IPS-NIHi7 (cell line): ENCODE measurements at regions not wholly inside any gene's neighbourhood (a gene's known extent, or its start where the extent isn't known, plus 50 kb on each side); places are given as distances from the start of the nearest gene placed in this dataset.
A peak's percentile ranks its signal among the peaks of the same experiment; 100 is the strongest.
"Not testable (repeated sequence)": the region's sequence is repeated elsewhere in the genome, so short reads cannot be mapped to it uniquely, and the experiment has no call there.

ENCODE experiments used
- DNase-seq: peaks from one replicate; pipeline ENCODE4 v3.0.0; 2012; ENCODE audit warnings: mixed read lengths; ENCODE audit errors: extremely low spot score

DNA sequence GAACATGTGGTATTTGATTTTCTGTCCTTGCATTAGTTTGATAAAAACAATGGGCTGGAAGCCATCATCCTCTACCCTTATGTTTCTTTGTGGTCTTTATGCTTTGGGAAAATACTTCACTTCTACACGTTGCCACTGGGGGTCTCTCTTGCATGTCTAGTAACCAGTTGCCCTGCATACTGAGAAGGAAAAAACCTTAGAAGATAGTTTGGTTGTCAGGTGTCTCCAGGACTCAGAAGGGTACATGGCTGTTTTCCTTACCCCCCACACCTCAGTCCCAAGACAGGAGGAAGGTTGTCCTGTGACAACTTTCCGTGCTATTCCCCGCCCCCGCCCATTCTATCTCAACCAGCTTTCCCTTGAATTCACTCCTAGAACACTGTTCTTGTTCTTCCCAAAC, 62.1 kb upstream of the LANCL3 start:
- peak; percentile 15 for DNase-seq

DNA sequence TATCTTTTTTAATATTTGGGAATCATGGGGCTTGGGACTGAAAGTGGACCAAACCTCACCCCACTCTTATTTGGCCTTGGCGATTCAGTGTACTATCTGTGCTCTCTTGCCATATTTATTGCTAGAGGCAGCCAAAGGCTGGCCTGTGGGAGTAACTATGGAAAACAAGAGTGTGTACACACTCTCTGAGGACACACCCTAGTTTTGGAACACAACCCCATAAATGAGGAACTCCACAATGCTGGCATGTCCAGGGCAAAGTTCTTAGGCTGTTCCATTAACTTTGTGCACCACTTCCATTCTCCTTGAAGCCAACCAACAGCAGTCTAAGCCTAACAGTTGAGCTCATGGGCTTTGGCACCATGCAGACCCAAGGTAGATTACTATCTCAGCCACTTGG, 54.9 kb upstream of the LANCL3 start:
- DNase-seq: not testable (repeated sequence)

DNA sequence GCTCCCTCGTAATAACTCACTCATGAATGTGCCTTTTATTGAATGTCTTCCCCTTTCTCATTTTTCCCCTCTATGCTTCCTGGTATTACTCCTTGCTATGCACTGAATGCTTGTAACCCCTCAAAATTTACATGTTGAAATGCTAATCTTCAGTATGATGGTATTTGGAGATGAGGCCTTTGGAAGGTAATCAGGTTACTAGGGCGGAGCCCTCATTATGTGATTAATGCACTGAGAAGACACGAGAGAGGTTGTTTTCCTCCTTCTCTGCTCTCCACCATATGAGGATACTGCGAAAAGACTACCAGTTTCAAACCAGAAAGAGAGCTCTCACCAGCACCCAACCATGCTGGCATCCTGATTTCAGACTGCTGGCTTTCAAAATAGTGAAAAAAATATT, 52.2 kb upstream of the LANCL3 start:
- DNase-seq: not testable (repeated sequence)

DNA sequence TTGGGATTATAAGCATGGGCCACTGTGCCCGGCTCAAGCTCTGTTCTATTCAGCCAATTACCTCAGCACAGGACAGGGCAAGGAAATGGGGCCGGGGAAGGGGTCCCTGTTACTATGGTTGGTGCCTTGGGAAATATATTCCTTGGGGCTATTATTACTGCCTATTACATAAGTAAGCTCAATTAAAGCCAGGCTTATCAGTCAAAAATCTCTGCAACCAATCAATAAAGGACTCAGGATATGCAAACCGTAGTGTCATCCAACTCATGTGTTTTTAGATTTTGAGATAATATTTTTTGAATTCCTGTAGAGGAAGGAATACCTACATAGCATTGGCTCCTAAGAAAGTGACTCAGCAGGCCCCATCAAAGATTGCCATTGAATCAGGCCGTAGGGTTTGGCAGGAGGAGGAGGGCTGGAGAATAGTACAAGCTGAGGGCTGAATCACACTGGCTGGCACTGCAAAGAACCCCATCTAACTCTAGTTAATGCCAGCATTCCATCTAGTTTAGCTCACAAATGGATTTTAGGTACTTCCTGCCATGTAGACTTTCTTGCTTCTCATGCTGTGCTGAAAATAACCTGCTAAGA, 50.5 kb upstream of the LANCL3 start:
- not testable (repeated sequence) for DNase-seq
